ENCODE measurements at regions not wholly inside any gene's neighbourhood (a gene's known extent, or its start where the extent isn't known, plus 50 kb on each side); places are given as distances from the start of the nearest gene placed in this dataset.

DNA sequence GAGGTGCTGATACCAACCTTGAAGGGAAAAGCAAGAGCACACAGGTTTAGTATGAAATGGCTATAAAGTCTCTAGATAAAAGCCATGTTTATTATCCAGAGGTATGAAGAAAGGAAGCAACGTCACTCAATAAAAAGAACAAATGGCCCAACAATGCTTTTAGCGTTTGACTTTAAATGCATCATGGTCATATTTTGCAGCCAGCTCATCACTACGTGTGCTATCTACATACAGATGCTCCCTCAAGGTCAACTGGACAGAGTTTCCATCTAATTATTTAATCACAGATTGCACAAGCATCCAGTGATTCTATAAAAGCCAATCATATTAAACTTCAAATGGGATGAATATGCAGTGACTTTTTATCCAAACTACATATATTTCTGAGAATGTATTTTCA is 127.6 kb upstream of the SYNDIG1 start:
- no peak for DNase-seq (ENCODE audit: extremely low read depth, low read depth)
- H3K4me3 ChIP-seq (replicated peaks; ENCODE audit: low read depth, low read length) = no peak overlapping the region
- TF ChIP-seq CTCF (IDR thresholded peaks at IDR 0.05; ENCODE audit: low read depth, low read length, missing control alignments) = no peak

GRCh38 chr20:24340933-24341332 is 128.5 kb upstream of the SYNDIG1 start:
- TF ChIP-seq CTCF (IDR thresholded peaks at IDR 0.05; ENCODE audit: low read depth, low read length, missing control alignments) = no peak
- H3K4me3 ChIP-seq (replicated peaks; ENCODE audit: low read depth, low read length) = no peak overlapping the region
- no peak for DNase-seq (ENCODE audit: extremely low read depth, low read depth)

GRCh38 chr20:24339210-24339641 is 130.2 kb upstream of the SYNDIG1 start:
- no peak overlapping the region for H3K4me3 ChIP-seq (replicated peaks; ENCODE audit: low read depth, low read length)
- no peak for DNase-seq (ENCODE audit: extremely low read depth, low read depth)
- TF ChIP-seq CTCF (IDR thresholded peaks at IDR 0.05; ENCODE audit: low read depth, low read length, missing control alignments) = no peak

DNA sequence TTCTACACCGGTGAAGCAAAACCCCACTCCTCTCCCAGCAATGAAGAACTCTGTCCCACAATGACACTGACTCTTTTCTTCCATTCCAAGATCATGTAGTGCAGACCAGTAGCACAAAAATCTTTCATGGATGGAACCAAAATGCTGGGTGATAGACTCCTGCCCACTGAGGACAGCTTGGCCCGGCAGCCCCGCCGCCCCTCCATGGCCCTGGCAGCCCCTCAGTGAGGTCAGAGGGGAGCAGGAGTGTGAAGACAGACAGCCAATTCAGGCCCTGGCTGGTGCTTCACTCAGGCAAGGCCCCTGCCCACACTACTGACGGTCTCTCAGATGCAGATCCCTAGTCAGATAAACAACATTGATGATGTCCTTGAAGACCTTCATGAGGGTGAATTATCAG is 131.9 kb upstream of the SYNDIG1 start:
- no peak overlapping the region for H3K4me3 ChIP-seq (replicated peaks; ENCODE audit: low read depth, low read length)
- no peak for TF ChIP-seq CTCF (IDR thresholded peaks at IDR 0.05; ENCODE audit: low read depth, low read length, missing control alignments)
- DNase-seq (ENCODE audit: extremely low read depth, low read depth) = no peak

DNA sequence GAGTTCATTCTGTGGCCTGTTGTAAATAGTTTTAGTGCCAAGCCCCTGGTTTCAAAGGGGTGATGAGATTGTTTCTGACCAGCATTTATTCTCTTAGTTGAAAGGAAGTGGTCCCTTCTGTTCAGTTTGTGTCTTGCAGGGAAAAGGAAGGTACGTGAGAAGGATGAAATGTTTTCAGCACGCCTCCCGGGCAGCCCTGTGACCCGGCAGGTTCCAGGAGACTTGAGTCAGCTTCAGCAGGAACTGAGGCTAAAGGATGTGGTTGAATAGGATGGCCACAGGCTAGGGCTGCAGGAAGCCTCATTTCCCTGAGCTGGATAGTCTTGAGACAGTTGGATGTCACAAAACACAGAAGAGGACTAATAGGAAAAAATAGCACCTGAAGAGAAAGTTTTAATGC is 132.4 kb upstream of the SYNDIG1 start:
- H3K4me3 ChIP-seq (replicated peaks; ENCODE audit: low read depth, low read length) = no peak overlapping the region
- no peak for TF ChIP-seq CTCF (IDR thresholded peaks at IDR 0.05; ENCODE audit: low read depth, low read length, missing control alignments)
- DNase-seq (ENCODE audit: extremely low read depth, low read depth) = no peak

DNA sequence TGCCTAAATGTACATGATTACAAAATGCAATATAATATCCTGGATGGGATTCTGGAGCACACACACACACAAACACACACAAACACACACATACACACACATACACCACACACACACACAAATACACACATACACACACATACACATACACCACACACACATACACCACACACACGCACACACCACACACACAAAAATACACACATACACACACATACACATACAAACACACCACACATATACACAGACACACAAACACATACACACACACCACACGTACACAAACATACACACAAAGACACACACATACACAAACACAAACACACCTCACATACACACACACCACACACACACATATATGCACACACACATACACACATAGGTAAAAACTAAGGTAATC is 134.6 kb upstream of the SYNDIG1 start:
- no peak overlapping the region for H3K4me3 ChIP-seq (replicated peaks; ENCODE audit: low read depth, low read length)
- DNase-seq (ENCODE audit: extremely low read depth, low read depth) = no peak
- TF ChIP-seq CTCF (IDR thresholded peaks at IDR 0.05; ENCODE audit: low read depth, low read length, missing control alignments) = no peak

DNA sequence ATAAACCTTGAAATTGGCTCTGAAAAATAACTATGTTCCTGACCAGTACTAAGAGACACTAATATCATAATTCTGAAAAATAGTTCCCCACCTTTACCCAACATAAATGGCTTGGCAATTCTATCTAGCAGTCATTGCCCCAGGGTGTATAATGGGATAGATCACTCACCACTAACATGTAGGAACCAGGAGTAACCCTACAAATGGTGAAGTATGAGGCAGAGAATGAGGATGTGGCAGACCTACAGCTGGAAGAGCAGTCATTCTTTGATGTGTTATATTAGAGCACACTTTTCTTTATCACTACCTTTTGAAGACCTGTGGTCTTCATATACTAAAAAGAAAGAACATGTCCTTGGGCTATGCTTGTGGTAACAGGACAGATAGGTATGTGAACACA is 136.5 kb upstream of the SYNDIG1 start:
- no peak for DNase-seq (ENCODE audit: extremely low read depth, low read depth)
- no peak for TF ChIP-seq CTCF (IDR thresholded peaks at IDR 0.05; ENCODE audit: low read depth, low read length, missing control alignments)
- H3K4me3 ChIP-seq (replicated peaks; ENCODE audit: low read depth, low read length) = no peak overlapping the region
